ENCODE measurements at regions not wholly inside any gene's neighbourhood (a gene's known extent, or its start where the extent isn't known, plus 50 kb on each side); places are given as distances from the start of the nearest gene placed in this dataset.

GRCh38 chr18:24741965-24742724, 281.7 kb downstream of the HRH4 start:
- no peak overlapping the region for H3K4me3 ChIP-seq (ENCODE audit: low read depth, low read length)
- no peak overlapping the region for H2AK5ac ChIP-seq (ENCODE audit: low read length)
- H3K4ac ChIP-seq (ENCODE audit: low read depth, low read length): no peak overlapping the region
- no peak overlapping the region for H3K4me2 ChIP-seq (ENCODE audit: low read length)
- H3K9me3 ChIP-seq (ENCODE audit: insufficient read depth, low read depth, low read length): no peaks in the 10 kb centered on the region
- H2AFZ ChIP-seq (ENCODE audit: insufficient read depth, low read length, poor library complexity): no peak overlapping the region
- no peak overlapping the region for H3K14ac ChIP-seq (ENCODE audit: low read length)
- H4K8ac ChIP-seq (ENCODE audit: low read depth, low read length): no peak overlapping the region
- peak in 1 of 2 donors; percentile 5 for DNase-seq
- no peaks in the 10 kb centered on the region for H3K4me1 ChIP-seq (ENCODE audit: control insufficient read depth in 1 of 2, insufficient read depth in 2 of 2, low read length in 2 of 2)
- no peaks in the 10 kb centered on the region for H3K36me3 ChIP-seq (ENCODE audit: control insufficient read depth in 1 of 2, insufficient read depth in 2 of 2, low read length in 2 of 2)
- WGBS (ENCODE audit: extremely low coverage, insufficient coverage, insufficient read length): no CpG with 5 or more reads among the region's 5 CpGs
- H3K27ac ChIP-seq (ENCODE audit: low read depth, low read length): no peak overlapping the region
- no peaks in the 10 kb centered on the region for H3K79me2 ChIP-seq (ENCODE audit: control insufficient read depth, insufficient read depth, low read length, poor library complexity)
- no peak overlapping the region for H2BK12ac ChIP-seq (ENCODE audit: low read length)
- no peak overlapping the region for H4K12ac ChIP-seq (ENCODE audit: low read depth, low read length)
- H3K23ac ChIP-seq (ENCODE audit: low read length): no peak overlapping the region
- no peak overlapping the region for H2BK5ac ChIP-seq (ENCODE audit: low read depth, low read length, poor library complexity)
- H4K91ac ChIP-seq (ENCODE audit: low read depth, low read length): no peak overlapping the region
- no peak overlapping the region for H2BK120ac ChIP-seq (ENCODE audit: insufficient read depth, low read length, poor library complexity)
- H3K18ac ChIP-seq (ENCODE audit: low read length): no peak overlapping the region
- H3K79me1 ChIP-seq (ENCODE audit: low read length): no peaks in the 10 kb centered on the region
- H3K27me3 ChIP-seq (ENCODE audit: insufficient read depth, low read length): no peaks in the 10 kb centered on the region
- H3K9ac ChIP-seq (ENCODE audit: low read length): no peak overlapping the region

GRCh38 chr18:24754583-24755253, 294.3 kb downstream of the HRH4 start:
- Histone ChIP-seq H3K4me3 (ENCODE audit: low read depth, low read length) (no peak overlapping the region), H2AFZ (ENCODE audit: insufficient read depth, low read length, poor library complexity) (no peak overlapping the region), H3K14ac (ENCODE audit: low read length) (no peak overlapping the region), H3K23ac (ENCODE audit: low read length) (no peak overlapping the region), H3K79me2 (ENCODE audit: control insufficient read depth, insufficient read depth, low read length, poor library complexity) (no peaks in the 10 kb centered on the region), H2AK5ac (ENCODE audit: low read length) (no peak overlapping the region), H4K12ac (ENCODE audit: low read depth, low read length) (no peak overlapping the region), H3K9ac (ENCODE audit: low read length) (no peak overlapping the region), H2BK12ac (ENCODE audit: low read length) (no peak overlapping the region), H4K8ac (ENCODE audit: low read depth, low read length) (no peak overlapping the region), H2BK120ac (ENCODE audit: insufficient read depth, low read length, poor library complexity) (no peak overlapping the region), H3K4me2 (ENCODE audit: low read length) (no peak overlapping the region), H3K36me3 (ENCODE audit: control insufficient read depth in 1 of 2, insufficient read depth in 2 of 2, low read length in 2 of 2) (no peaks in the 10 kb centered on the region), H3K18ac (ENCODE audit: low read length) (no peak overlapping the region), H3K4me1 (ENCODE audit: control insufficient read depth in 1 of 2, insufficient read depth in 2 of 2, low read length in 2 of 2) (no peaks in the 10 kb centered on the region), H3K27me3 (ENCODE audit: insufficient read depth, low read length) (no peaks in the 10 kb centered on the region), H4K91ac (ENCODE audit: low read depth, low read length) (no peak overlapping the region), H2BK5ac (ENCODE audit: low read depth, low read length, poor library complexity) (no peak overlapping the region), H3K27ac (ENCODE audit: low read depth, low read length) (no peak overlapping the region), H3K79me1 (ENCODE audit: low read length) (no peaks in the 10 kb centered on the region), H3K4ac (ENCODE audit: low read depth, low read length) (no peak overlapping the region), H3K9me3 (ENCODE audit: insufficient read depth, low read depth, low read length) (no peaks in the 10 kb centered on the region)
- no peak for DNase-seq
- no CpG with 5 or more reads among the region's 4 CpGs for WGBS (ENCODE audit: extremely low coverage, insufficient coverage, insufficient read length)

DNA sequence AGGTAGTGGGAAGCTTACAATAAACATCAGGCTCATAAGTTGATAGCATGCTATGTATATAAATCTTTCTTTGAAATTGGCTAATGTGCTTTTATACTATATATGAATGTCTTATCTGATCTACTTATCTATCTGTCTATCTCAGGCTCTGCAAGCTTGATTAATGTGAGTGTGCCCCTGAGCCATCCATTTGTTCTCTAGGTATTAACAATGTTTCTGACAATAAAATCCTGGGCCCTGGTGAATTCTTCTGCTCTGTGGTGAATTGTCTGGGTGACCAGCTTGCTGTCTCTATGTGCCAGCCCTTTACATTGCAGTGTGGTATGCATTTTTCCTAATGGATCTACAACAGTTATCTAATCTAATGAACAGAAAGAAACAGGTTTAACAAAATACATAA, 295.9 kb downstream of the HRH4 start:
- Histone ChIP-seq H3K27ac (ENCODE audit: low read depth, low read length) (no peak overlapping the region), H3K18ac (ENCODE audit: low read length) (no peak overlapping the region), H3K4me2 (ENCODE audit: low read length) (no peak overlapping the region), H4K12ac (ENCODE audit: low read depth, low read length) (no peak overlapping the region), H3K23ac (ENCODE audit: low read length) (no peak overlapping the region), H2BK5ac (ENCODE audit: low read depth, low read length, poor library complexity) (no peak overlapping the region), H2BK120ac (ENCODE audit: insufficient read depth, low read length, poor library complexity) (no peak overlapping the region), H4K8ac (ENCODE audit: low read depth, low read length) (no peak overlapping the region), H3K9me3 (ENCODE audit: insufficient read depth, low read depth, low read length) (no peaks in the 10 kb centered on the region), H3K27me3 (ENCODE audit: insufficient read depth, low read length) (no peaks in the 10 kb centered on the region), H2AK5ac (ENCODE audit: low read length) (no peak overlapping the region), H2AFZ (ENCODE audit: insufficient read depth, low read length, poor library complexity) (no peak overlapping the region), H2BK12ac (ENCODE audit: low read length) (no peak overlapping the region), H3K9ac (ENCODE audit: low read length) (no peak overlapping the region), H4K91ac (ENCODE audit: low read depth, low read length) (no peak overlapping the region), H3K36me3 (ENCODE audit: control insufficient read depth in 1 of 2, insufficient read depth in 2 of 2, low read length in 2 of 2) (no peaks in the 10 kb centered on the region), H3K14ac (ENCODE audit: low read length) (no peak overlapping the region), H3K79me1 (ENCODE audit: low read length) (no peaks in the 10 kb centered on the region), H3K79me2 (ENCODE audit: control insufficient read depth, insufficient read depth, low read length, poor library complexity) (no peaks in the 10 kb centered on the region), H3K4me1 (ENCODE audit: control insufficient read depth in 1 of 2, insufficient read depth in 2 of 2, low read length in 2 of 2) (no peaks in the 10 kb centered on the region), H3K4me3 (ENCODE audit: low read depth, low read length) (no peak overlapping the region), H3K4ac (ENCODE audit: low read depth, low read length) (no peak overlapping the region)
- no peak for DNase-seq

- no peak overlapping the region for H3K4me2 ChIP-seq (ENCODE audit: low read length)
- no peak overlapping the region for H3K27ac ChIP-seq (ENCODE audit: low read depth, low read length)
- H2AK5ac ChIP-seq (ENCODE audit: low read length): no peak overlapping the region
- no peaks in the 10 kb centered on the region for H3K4me1 ChIP-seq (ENCODE audit: control insufficient read depth in 1 of 2, insufficient read depth in 2 of 2, low read length in 2 of 2)
- H3K79me2 ChIP-seq (ENCODE audit: control insufficient read depth, insufficient read depth, low read length, poor library complexity): no peaks in the 10 kb centered on the region
- H3K27me3 ChIP-seq (ENCODE audit: insufficient read depth, low read length): no peaks in the 10 kb centered on the region
- no peak overlapping the region for H4K8ac ChIP-seq (ENCODE audit: low read depth, low read length)
- no peak overlapping the region for H4K91ac ChIP-seq (ENCODE audit: low read depth, low read length)
- no peak for DNase-seq
- H2BK120ac ChIP-seq (ENCODE audit: insufficient read depth, low read length, poor library complexity): no peak overlapping the region
- H3K14ac ChIP-seq (ENCODE audit: low read length): no peak overlapping the region
- H2BK12ac ChIP-seq (ENCODE audit: low read length): no peak overlapping the region
- no peak overlapping the region for H3K9ac ChIP-seq (ENCODE audit: low read length)
- H3K4me3 ChIP-seq (ENCODE audit: low read depth, low read length): no peak overlapping the region
- no peaks in the 10 kb centered on the region for H3K36me3 ChIP-seq (ENCODE audit: control insufficient read depth in 1 of 2, insufficient read depth in 2 of 2, low read length in 2 of 2)
- no peak overlapping the region for H3K18ac ChIP-seq (ENCODE audit: low read length)
- no peaks in the 10 kb centered on the region for H3K9me3 ChIP-seq (ENCODE audit: insufficient read depth, low read depth, low read length)
- H3K79me1 ChIP-seq (ENCODE audit: low read length): no peaks in the 10 kb centered on the region
- no peak overlapping the region for H2AFZ ChIP-seq (ENCODE audit: insufficient read depth, low read length, poor library complexity)
- H3K23ac ChIP-seq (ENCODE audit: low read length): no peak overlapping the region
- no peak overlapping the region for H4K12ac ChIP-seq (ENCODE audit: low read depth, low read length)
- H3K4ac ChIP-seq (ENCODE audit: low read depth, low read length): no peak overlapping the region
- H2BK5ac ChIP-seq (ENCODE audit: low read depth, low read length, poor library complexity): no peak overlapping the region
Observed at GRCh38 chr18:24757134-24757533, 296.7 kb downstream of the HRH4 start.
